GM10266 (cell line): ENCODE measurements at regions not wholly inside any gene's neighbourhood (a gene's known extent, or its start where the extent isn't known, plus 50 kb on each side); places are given as distances from the start of the nearest gene placed in this dataset.
"Not testable (repeated sequence)": the region's sequence is repeated elsewhere in the genome, so short reads cannot be mapped to it uniquely, and the experiment has no call there.

ENCODE experiments used
- DNase-seq: peaks from one replicate; pipeline ENCODE4 v3.0.0; 2012; ENCODE audit errors: extremely low spot score
- TF ChIP-seq, protein P1 (sequence below): IDR thresholded peaks from 2 replicates; pipeline ENCODE4 v1.5.1; 2012; ENCODE audit warnings: mild to moderate bottlenecking, low read depth; ENCODE audit not compliant: control insufficient read depth, insufficient read depth; ENCODE audit errors: missing control alignments

DNA sequence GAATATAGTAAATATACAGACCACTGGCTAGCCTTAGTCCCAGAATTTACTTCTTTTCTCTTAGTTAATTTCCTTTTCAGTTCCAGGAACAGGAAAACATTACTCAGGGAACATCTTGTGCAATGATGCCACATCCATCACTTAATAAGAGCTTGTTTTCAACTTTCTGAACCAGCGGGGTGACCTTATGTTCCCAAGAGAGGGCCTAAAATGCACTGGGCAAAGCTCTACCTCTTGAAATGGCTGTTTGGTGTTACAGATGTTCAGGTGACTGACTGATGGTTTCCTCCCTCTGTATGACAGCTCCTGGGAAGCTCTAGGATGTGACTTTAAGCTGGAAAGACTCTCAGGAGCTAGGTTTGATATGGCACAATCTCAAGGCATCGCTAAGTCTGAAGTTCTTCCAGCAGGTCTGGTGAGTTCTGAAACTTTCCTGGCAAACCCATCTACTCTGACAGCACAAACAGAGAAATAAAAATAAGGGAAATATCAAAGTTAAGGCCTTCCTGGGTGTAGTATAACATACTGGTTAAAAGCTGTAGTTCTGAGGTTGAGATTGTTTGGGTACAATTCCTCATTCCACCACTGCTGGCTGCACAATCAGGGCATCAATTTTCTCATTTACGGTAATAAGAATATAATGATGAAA, 98.6 kb downstream of the ZIC1 start:
- TF ChIP-seq, protein P1, sequence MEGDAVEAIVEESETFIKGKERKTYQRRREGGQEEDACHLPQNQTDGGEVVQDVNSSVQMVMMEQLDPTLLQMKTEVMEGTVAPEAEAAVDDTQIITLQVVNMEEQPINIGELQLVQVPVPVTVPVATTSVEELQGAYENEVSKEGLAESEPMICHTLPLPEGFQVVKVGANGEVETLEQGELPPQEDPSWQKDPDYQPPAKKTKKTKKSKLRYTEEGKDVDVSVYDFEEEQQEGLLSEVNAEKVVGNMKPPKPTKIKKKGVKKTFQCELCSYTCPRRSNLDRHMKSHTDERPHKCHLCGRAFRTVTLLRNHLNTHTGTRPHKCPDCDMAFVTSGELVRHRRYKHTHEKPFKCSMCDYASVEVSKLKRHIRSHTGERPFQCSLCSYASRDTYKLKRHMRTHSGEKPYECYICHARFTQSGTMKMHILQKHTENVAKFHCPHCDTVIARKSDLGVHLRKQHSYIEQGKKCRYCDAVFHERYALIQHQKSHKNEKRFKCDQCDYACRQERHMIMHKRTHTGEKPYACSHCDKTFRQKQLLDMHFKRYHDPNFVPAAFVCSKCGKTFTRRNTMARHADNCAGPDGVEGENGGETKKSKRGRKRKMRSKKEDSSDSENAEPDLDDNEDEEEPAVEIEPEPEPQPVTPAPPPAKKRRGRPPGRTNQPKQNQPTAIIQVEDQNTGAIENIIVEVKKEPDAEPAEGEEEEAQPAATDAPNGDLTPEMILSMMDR = no peak
- DNase-seq = no peak

DNA sequence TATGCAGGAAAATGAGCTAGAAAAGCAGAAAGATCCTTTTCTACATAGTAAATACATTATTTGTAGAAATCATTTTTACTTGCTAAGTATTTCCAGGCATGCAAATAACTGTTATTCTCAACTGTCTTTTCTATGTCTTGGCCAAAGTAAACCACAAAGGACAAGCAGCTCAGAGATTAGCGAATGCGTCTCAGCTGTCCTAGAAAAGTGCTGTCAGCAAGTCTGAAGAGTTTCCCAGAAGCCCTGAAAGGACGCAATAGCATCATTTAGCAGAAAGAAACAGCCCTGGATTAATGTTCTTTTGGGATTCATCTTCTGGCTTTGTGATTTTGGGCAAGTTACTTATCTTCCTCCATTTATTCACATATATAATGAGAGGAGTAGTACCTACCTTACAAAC, 100.3 kb downstream of the ZIC1 start:
- TF ChIP-seq, protein P1 = no peak
- DNase-seq = no peak

DNA sequence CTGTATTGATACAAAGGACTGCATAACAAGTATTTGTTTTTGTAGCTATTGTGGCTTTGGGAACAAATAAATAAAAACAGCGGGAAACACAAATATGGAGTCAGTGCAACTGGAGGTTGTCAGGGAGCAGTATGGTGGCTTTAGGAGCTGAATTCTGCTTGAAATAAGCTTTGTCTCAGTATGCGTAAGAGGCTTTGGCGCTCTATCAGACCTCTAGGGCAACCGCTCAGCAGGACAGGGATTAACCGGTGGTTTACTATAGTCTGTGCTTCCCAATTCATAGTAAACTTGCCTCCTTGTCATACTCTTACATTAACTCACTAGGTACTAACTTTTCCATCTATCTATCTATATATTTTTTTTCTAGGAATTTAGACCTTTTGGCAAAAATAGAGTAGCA, 104.6 kb downstream of the ZIC1 start:
- TF ChIP-seq, protein P1 = no peak
- no peak for DNase-seq

DNA sequence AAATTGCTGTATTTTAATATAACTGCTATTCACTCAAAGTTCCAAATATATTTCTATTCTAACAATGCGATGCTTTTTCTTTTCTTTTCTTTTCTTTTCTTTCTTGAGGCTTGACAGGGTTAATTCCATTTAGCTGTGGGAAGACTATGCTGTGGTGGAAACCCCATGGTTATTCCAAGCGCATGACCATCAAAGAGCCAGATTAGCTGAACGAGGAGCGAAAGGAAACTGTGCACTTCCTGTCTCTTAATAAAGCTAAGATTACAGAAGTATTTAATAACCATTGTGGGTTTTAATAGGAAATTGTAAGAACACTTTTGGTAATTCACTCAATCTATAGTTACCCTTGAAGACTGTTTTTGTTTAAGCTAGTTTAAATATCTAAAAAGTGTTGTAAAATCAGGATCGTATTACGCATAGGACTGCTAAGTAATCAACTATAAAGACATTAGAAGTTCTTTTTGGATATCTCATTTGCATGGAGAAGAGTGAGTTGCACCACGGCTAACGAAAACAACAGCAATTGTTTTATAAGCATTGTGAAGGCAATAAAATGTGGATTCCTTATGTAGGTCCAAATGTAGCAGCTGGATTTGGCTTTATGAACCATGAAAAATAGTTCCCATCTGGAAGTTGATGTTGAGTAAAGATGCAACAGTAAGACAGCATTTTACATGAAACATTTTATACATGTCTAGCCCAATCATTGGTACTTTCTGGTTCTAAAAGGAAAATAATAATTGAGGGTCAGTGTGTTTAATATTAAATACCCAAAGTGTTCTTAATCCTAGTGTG, 105.4 kb downstream of the ZIC1 start:
- TF ChIP-seq, protein P1 = no peak
- DNase-seq = no peak

DNA sequence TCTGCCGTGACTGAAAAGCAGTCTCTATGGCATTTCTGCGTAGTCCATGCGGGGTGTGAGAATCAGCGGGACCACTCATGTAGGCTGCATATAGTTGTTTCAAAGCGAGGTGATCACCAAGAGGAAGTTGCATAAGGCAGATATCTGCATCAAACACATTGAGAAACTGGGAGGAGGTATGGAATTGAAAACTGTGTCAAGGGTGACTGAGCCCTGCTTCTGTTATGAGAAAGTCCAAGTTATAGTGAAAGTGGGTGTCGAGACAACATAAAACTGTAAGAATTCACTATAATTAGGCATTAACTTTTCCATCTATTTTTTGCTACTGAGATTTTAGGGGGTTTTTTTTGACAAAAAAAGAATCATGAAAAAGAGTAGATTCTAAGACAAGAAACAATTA, 109.3 kb downstream of the ZIC1 start:
- no peak for DNase-seq
- TF ChIP-seq, protein P1 = no peak

DNA sequence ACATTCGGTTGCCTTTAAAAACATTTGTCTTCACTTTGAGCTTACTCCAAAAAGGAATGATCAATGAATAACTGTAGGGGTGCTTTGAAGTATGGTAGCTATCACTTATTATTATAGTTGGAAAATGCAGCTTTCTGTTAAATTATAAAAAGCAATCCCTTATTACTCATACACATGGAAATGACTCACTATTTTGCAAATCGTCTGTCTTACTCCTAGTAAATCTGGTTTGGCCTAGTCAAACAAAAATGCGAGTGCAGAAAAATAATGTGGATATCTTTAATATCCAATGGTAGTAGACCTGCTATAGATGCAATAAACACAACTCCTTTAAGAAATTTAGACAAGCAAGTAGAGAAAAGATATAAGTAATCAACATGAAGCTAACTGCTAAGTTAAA, 112.5 kb downstream of the ZIC1 start:
- TF ChIP-seq, protein P1 = no peak
- DNase-seq = no peak

DNA sequence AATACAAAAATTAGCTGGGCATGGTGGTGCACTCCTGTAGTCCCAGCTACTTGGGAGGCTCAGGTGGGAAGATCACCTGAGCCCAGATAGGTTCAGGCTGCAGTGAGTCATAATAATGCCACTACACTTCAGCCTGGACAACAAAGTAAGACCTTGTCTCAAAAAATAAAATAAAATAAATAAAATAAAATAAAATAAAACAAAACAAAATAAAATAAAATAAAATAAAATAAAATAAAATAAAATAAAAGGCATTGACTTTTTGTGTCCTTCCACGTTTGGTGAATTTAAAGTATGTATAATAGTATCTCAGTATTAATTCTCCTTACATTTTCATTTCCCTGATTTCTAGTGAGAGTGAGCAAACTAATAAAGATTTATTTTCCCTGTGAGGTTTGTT, 113.6 kb downstream of the ZIC1 start:
- DNase-seq = not testable (repeated sequence)
